Omental fat pad (tissue), 3 donors: ENCODE measurements at regions not wholly inside any gene's neighbourhood (a gene's known extent, or its start where the extent isn't known, plus 50 kb on each side); places are given as distances from the start of the nearest gene placed in this dataset.

Experiments
- ATAC-seq: fragments of 150-250 bp; one replicate; pipeline ENCODE4 v1.9.1; 2016; ENCODE audit warnings: mild to moderate bottlenecking, moderate library complexity; ENCODE audit not compliant: low FRiP score
- DNase-seq: peaks from one replicate; pipeline ENCODE4 v3.0.0-alpha.2; 2019; ENCODE audit warnings: low spot score
- TF ChIP-seq, protein P1 (sequence below), 3 donors: fragments of 450-650 bp; IDR thresholded peaks; one replicate each; pipeline ENCODE4 v1.5.1; 2016 to 2017; ENCODE audit warnings: antibody characterized with exemption in 3 of 3, mild to moderate bottlenecking in 3 of 3, moderate library complexity in 2 of 3

DNA sequence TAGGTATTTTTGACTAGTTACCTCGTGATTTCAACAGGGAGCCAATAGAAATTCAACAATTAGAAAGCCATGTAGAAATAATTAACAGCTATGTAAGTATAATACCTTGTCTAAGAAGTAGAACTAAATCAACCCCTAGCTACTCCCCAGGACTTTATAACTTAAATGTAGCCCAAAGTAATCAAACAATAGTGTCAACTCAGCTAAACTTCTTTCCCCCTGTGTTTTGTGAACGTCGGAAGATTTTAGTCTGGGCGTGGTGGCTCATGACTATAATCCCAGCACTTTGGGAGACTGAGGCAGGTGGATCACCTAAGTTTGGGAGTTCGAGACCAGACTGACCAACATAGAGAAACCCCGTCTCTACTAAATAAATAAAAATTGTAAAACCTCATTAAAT, 579.9 kb upstream of the NCAM2 start:
- ATAC-seq (no peak), DNase-seq (no peak)
- TF ChIP-seq, protein P1, sequence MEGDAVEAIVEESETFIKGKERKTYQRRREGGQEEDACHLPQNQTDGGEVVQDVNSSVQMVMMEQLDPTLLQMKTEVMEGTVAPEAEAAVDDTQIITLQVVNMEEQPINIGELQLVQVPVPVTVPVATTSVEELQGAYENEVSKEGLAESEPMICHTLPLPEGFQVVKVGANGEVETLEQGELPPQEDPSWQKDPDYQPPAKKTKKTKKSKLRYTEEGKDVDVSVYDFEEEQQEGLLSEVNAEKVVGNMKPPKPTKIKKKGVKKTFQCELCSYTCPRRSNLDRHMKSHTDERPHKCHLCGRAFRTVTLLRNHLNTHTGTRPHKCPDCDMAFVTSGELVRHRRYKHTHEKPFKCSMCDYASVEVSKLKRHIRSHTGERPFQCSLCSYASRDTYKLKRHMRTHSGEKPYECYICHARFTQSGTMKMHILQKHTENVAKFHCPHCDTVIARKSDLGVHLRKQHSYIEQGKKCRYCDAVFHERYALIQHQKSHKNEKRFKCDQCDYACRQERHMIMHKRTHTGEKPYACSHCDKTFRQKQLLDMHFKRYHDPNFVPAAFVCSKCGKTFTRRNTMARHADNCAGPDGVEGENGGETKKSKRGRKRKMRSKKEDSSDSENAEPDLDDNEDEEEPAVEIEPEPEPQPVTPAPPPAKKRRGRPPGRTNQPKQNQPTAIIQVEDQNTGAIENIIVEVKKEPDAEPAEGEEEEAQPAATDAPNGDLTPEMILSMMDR (IDR thresholded peaks at IDR 0.05) = no peak

DNA sequence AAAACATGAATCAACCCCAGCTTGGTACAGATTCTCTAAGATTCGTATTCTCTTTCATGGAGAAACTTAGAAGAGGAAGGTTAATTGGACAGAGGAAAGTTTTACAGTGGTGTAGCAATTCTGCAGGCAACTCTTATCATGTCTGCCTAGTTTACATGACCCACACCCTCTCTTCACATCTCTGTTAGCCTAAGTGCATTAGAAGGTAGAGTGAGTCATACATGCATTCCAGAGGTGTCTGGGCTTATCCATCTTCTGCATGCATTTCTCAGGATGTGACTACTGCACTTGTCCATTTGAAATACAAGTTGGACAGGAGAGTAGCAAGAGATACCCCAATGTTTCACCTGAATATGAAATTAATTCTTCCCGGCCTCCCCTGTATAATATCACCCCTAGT, 578.4 kb upstream of the NCAM2 start:
- DNase-seq = no peak
- TF ChIP-seq, protein P1 (IDR thresholded peaks at IDR 0.05) = no peak
- ATAC-seq = no peak

DNA sequence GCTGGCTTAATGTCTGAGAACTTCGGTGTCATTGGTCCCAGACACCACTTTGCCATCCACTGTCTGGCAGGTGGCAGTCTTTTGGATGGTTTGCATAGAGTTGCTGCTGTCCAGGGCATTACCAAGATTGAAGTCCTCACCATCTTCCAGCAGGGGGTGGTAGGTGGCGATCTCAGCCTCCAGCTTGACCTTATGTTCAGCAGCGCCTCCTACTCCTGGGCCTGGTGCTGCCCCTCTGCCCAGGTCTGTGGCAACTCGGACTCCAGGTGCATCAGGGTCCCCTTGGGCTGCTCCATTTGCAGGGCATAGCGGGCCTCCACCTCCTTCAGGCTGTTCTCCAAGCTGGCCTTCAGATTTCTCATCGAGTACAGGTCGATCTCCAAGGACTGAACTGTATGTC, 573.3 kb upstream of the NCAM2 start:
- TF ChIP-seq, protein P1 (IDR thresholded peaks at IDR 0.05) = no peak
- DNase-seq = no peak
- ATAC-seq = no peak

DNA sequence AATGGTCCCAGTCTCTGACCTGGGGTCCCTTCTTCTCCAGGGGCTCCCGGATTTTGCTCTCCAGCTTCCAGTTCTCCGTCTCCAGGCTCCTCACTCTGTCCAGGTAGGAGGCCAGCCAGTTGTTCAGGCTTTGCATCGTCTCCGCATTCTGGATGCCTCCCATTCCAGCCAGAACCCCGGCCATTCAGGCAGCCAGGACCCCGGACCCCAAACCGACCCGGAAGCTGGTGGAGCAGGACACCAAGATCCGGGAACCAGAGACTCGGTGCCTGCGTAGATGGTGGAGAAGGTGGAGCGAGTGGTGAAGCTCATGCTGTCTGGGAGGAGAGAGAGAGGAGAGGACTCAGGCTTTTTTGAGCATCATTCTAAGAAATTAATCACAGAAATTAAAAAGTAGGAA, 572.4 kb upstream of the NCAM2 start:
- no peak for DNase-seq
- TF ChIP-seq, protein P1 (IDR thresholded peaks at IDR 0.05) = no peak
- no peak for ATAC-seq

DNA sequence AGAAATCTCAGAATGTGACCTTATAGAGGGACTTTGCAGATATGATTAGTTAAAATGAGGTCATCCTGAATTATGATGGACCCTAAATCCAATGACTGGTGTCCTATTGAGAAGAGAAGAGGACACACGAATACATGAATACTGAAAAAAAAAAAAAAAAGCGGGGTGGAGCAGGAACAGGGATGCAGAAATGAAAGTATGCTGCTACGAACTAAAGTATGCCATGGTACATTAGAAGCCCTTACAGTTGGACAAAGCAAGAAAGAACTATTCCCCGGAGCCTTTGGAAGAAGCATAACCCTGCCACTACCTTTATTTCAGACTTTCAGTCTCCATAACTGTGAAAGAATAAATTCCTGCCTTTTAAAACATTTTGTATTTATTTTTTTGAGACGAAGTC, 557.9 kb upstream of the NCAM2 start:
- no peak for DNase-seq
- TF ChIP-seq, protein P1 (IDR thresholded peaks at IDR 0.05) = no peak
- ATAC-seq = no peak

DNA sequence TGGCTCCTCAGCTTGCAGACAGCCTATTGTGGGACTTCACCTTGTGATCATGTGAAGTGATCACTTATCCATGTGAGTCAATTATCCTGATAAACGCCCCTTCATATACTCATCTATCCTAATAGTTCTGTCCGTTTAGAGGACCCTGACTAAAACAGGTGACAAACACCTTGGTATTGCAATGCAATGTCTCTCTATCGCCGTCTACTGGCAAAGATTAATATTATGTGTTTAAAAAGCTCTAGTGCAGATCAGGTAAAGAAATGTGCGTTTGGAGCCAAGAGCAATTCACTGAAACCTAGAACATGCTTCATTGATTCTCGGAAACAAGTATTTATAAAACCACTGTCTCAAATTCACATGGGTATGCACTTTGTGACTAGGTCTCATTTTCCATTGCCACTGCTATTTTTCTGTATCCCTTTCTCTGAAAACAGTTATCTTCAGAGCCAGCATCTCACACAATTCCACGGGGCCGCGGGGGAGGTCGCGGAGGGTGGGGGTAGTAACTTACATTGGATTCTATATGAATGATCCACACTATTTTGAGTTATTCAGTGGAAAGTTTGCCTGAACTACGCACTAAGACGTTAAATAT, 554.6 kb upstream of the NCAM2 start:
- ATAC-seq (no peak), DNase-seq (no peak)
- TF ChIP-seq, protein P1 (IDR thresholded peaks at IDR 0.05) = no peak

DNA sequence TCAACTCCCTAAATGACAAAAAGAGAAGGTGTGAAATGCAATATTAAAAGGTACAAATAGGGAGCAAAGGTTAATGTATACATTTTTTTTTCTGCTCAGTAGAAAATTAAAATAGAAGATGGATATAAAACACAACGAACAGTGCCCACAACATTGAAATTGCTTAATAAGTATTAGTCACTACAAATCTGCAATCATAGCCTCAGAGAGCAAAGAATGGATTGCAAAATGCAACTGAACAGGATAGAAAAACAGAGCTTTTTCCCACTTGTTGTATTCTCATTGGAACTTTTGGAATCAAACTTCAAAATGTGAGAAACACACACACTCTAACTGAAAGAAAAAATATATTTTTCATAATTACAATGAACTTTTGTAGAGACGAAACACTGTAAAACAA, 552.2 kb upstream of the NCAM2 start:
- TF ChIP-seq, protein P1 (IDR thresholded peaks at IDR 0.05) = no peak
- no peak for ATAC-seq
- DNase-seq = no peak
